C4-2B (cell line): ENCODE measurements at regions not wholly inside any gene's neighbourhood (a gene's known extent, or its start where the extent isn't known, plus 50 kb on each side); places are given as distances from the start of the nearest gene placed in this dataset.

Source experiments
- ZFX ChIP-seq: fragments of 450-650 bp; IDR thresholded peaks from 2 replicates; pipeline ENCODE4 v1.6.1; 2017
- TF ChIP-seq, protein P1 (sequence below): fragments of 450-650 bp; conservative IDR thresholded peaks from 2 replicates; pipeline ENCODE4 v1.5.1; 2017; ENCODE audit warnings: mild to moderate bottlenecking

DNA sequence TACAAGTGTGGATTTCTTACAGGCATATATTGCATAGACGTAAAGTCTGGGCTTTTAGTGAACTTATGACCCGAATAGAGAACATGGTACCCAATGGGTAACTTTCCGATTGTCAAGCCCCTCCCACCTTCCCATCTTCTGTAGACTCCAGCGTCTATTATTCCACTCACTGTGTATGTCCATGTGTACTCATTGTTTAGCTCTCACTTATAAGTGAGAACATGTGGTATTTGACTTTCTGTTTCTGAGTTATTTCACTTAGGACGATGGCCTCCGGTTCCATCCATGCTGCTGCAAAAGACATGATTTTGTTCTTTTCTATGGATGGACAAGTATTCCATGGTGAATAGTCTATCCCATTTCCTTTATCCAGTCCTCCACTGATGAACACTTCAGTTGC lies 306.4 kb downstream of the CD83 start:
- TF ChIP-seq, protein P1, sequence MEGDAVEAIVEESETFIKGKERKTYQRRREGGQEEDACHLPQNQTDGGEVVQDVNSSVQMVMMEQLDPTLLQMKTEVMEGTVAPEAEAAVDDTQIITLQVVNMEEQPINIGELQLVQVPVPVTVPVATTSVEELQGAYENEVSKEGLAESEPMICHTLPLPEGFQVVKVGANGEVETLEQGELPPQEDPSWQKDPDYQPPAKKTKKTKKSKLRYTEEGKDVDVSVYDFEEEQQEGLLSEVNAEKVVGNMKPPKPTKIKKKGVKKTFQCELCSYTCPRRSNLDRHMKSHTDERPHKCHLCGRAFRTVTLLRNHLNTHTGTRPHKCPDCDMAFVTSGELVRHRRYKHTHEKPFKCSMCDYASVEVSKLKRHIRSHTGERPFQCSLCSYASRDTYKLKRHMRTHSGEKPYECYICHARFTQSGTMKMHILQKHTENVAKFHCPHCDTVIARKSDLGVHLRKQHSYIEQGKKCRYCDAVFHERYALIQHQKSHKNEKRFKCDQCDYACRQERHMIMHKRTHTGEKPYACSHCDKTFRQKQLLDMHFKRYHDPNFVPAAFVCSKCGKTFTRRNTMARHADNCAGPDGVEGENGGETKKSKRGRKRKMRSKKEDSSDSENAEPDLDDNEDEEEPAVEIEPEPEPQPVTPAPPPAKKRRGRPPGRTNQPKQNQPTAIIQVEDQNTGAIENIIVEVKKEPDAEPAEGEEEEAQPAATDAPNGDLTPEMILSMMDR, result no peak
- TF ChIP-seq ZFX, result no peak
